B cell (primary cell): ENCODE measurements at regions not wholly inside any gene's neighbourhood (a gene's known extent, or its start where the extent isn't known, plus 50 kb on each side); places are given as distances from the start of the nearest gene placed in this dataset.

Experiments used
- ATAC-seq: fragments of 200-7000 bp; cut with Tn5 transposase; one replicate; pipeline ENCODE4 v1.10.0; 2021; ENCODE audit warnings: low read depth, mild to moderate bottlenecking, moderate number of reproducible peaks, moderate library complexity
- CTCF ChIA-PET: fragments of 350-600 bp; sonication (Branson Sonifier 250); formaldehyde crosslinking; loops from one replicate; lab custom pipeline; 2021; ENCODE audit warnings: antibody characterized with exemption, inconsistent platforms; lab: Charles Lee
- POLR2A ChIA-PET: fragments of 350-600 bp; sonication (Branson Sonifier 250); formaldehyde crosslinking; loops from one replicate; lab custom pipeline; 2021; ENCODE audit warnings: antibody characterized with exemption; lab: Charles Lee
- DNase-seq: peaks from one replicate; pipeline ENCODE4 v3.0.0; 2013
- H2AFZ ChIP-seq: 2 replicates; pipeline ENCODE4 v1.6.1; 2012; ENCODE audit warnings: mild to moderate bottlenecking, low read depth, low read length; ENCODE audit not compliant: insufficient read depth, poor library complexity, severe bottlenecking
- H3K27ac ChIP-seq, 2 donors: 1 replicate in 1 of 2; 2 replicates in 1 of 2; pipeline ENCODE4 v1.5.1; 2012 to 2013; ENCODE audit warnings: low read length in 2 of 2, mild to moderate bottlenecking in 2 of 2, moderate library complexity in 1 of 2
- H3K27me3 ChIP-seq, 4 experiments: fragments of 200-600 bp in 1 of 4; sonication (generic) in 1 of 4; replicated peaks in 1 of 4; 1 replicate in 2 of 4; 2 replicates in 2 of 4; pipeline versions ENCODE4 v1.6.1 to v1.7.0; 2013 to 2016; ENCODE audit warnings: low read length in 3 of 4, mild to moderate bottlenecking in 2 of 4, mixed read lengths in 1 of 4, moderate library complexity in 1 of 4; ENCODE audit not compliant: insufficient read depth in 4 of 4, control insufficient read depth in 3 of 4; ENCODE audit errors: control extremely low read depth in 1 of 4
- H3K36me3 ChIP-seq, 2 experiments: replicated peaks in 1 of 2; 1 replicate in 1 of 2; 2 replicates in 1 of 2; pipeline versions ENCODE4 v1.6.1 to v1.7.1; 2013; ENCODE audit warnings: low read length in 1 of 2; ENCODE audit not compliant: insufficient read depth in 2 of 2, control insufficient read depth in 1 of 2; ENCODE audit errors: control extremely low read depth in 1 of 2, extremely low read depth in 1 of 2
- H3K4me1 ChIP-seq, 2 donors: fragments of 200-600 bp in 1 of 2; sonication (generic) in 1 of 2; 1 replicate in 1 of 2; 2 replicates in 1 of 2; pipeline versions ENCODE4 v1.5.1 to v1.6.1; 2013 to 2017; ENCODE audit warnings: low read length in 2 of 2; ENCODE audit not compliant: control insufficient read depth in 2 of 2, insufficient read depth in 2 of 2
- H3K4me2 ChIP-seq: replicated peaks from 2 replicates; pipeline ENCODE3; 2012; ENCODE audit warnings: mild to moderate bottlenecking, low read depth, low read length; ENCODE audit not compliant: poor library complexity, severe bottlenecking
- H3K4me3 ChIP-seq, 5 experiments: fragments of 200-600 bp in 1 of 5; sonication (generic) in 1 of 5; 1 replicate in 3 of 5; 2 replicates in 2 of 5; pipeline versions ENCODE4 v1.5.1 to v1.7.0; 2011 to 2016; ENCODE audit warnings: low read length in 4 of 5, mild to moderate bottlenecking in 4 of 5, low read depth in 2 of 5, control low read depth in 1 of 5, moderate library complexity in 1 of 5; ENCODE audit not compliant: insufficient read depth in 1 of 5; ENCODE audit errors: control extremely low read depth in 1 of 5, extremely low read depth in 1 of 5
- H3K79me2 ChIP-seq: fragments of 200-600 bp; sonication (generic); one replicate; pipeline ENCODE4 v1.6.0; 2016; ENCODE audit warnings: low read length; ENCODE audit not compliant: control insufficient read depth, insufficient read depth
- H3K9ac ChIP-seq: fragments of 200-600 bp; sonication (generic); 2 replicates; pipeline ENCODE4 v1.6.1; 2017; ENCODE audit warnings: mild to moderate bottlenecking, low read length, moderate library complexity
- H3K9me3 ChIP-seq, 3 donors: one replicate each; pipeline versions ENCODE4 v1.6.1 to v1.7.1; 2013; ENCODE audit warnings: low read length in 2 of 3; ENCODE audit not compliant: control insufficient read depth in 2 of 3, insufficient read depth in 1 of 3; ENCODE audit errors: control extremely low read depth in 1 of 3
- H4K20me1 ChIP-seq: 2 replicates; pipeline ENCODE4 v1.6.0; 2012; ENCODE audit warnings: mild to moderate bottlenecking, low read length; ENCODE audit not compliant: insufficient read depth, control insufficient read depth, poor library complexity, severe bottlenecking
- H3K27ac Mint-ChIP-seq: one replicate; pipeline ENCODE4 v1.8.0; 2021; ENCODE audit warnings: mixed read lengths
- H3K27me3 Mint-ChIP-seq: one replicate; pipeline ENCODE4 v1.8.0; 2021; ENCODE audit warnings: mixed read lengths
- H3K4me1 Mint-ChIP-seq: one replicate; pipeline ENCODE4 v1.8.0; 2021; ENCODE audit warnings: mixed read lengths
- H3K4me3 Mint-ChIP-seq: one replicate; pipeline ENCODE4 v1.8.0; 2021; ENCODE audit warnings: mixed read lengths
- H3K9me3 Mint-ChIP-seq: one replicate; pipeline ENCODE4 v1.8.0; 2022; ENCODE audit warnings: mixed read lengths; ENCODE audit not compliant: insufficient read depth
- CTCF ChIP-seq: fragments of 200-600 bp; IDR thresholded peaks from one replicate; pipeline ENCODE4 v1.8.0; 2022; ENCODE audit warnings: antibody characterized with exemption, mild to moderate bottlenecking
- EZH2 ChIP-seq: IDR thresholded peaks from 2 replicates; pipeline ENCODE4 v1.6.1; 2012; ENCODE audit warnings: borderline replicate concordance, low read depth, mild to moderate bottlenecking, moderate library complexity, low read length; ENCODE audit not compliant: insufficient read depth, poor library complexity, severe bottlenecking
- WGBS: methylation state at CpG from one replicate; pipeline ENCODE4 v1.1.5; 2013; ENCODE audit warnings: missing lambda C conversion rate; ENCODE audit not compliant: insufficient coverage; 5-methylcytosine and 5-hydroxymethylcytosine counted together
- intact Hi-C: fragments of 100-400 bp; cut with micrococcal nuclease; formaldehyde crosslinking; loops from one replicate; pipeline ENCODE4 v1.10.0; 2022

GRCh38 chr16:52293204-52293603 lies 253.7 kb downstream of the TOX3 start:
- Histone ChIP-seq H3K27me3 (no peaks in the 10 kb centered on the region), H4K20me1 (no peaks in the 10 kb centered on the region), H3K9ac (no peak overlapping the region), H3K4me3 (no peak overlapping the region), H2AFZ (no peak overlapping the region), H3K79me2 (no peaks in the 10 kb centered on the region), H3K36me3 (no peaks in the 10 kb centered on the region), H3K9me3 (peaks cover 0 to 4% (median 0%) of the 10 kb centered on the region in 3 donors), H3K27ac (no peak overlapping the region), H3K4me1 (no peaks in the 10 kb centered on the region), H3K4me2 (no peak overlapping the region)
- no peaks in the 10 kb centered on the region for H3K9me3 Mint-ChIP-seq
- no peaks in the 10 kb centered on the region for H3K27me3 Mint-ChIP-seq
- no peak for ATAC-seq
- 78% methylated on average over 1 of the region's 2 CpGs for WGBS
- H3K4me1 Mint-ChIP-seq: no peaks in the 10 kb centered on the region
- CTCF ChIA-PET: no interaction called here
- intact Hi-C loops: no loop called here
- POLR2A ChIA-PET: no interaction called here
- H3K4me3 Mint-ChIP-seq: no peak overlapping the region
- DNase-seq: no peak
- TF ChIP-seq EZH2 (no peak), CTCF (no peak)
- H3K27ac Mint-ChIP-seq: no peak overlapping the region

GRCh38 chr16:52283584-52284375 lies 263.2 kb downstream of the TOX3 start:
- ChIA-PET CTCF (no interaction called here), POLR2A (no interaction called here)
- no peaks in the 10 kb centered on the region for H3K79me2 ChIP-seq
- H3K27me3 Mint-ChIP-seq: no peaks in the 10 kb centered on the region
- H3K27ac ChIP-seq: no peak overlapping the region
- H3K9me3 Mint-ChIP-seq: peaks cover 4% of the 10 kb centered on the region
- DNase-seq: no peak
- intact Hi-C loops: no loop called here
- H3K36me3 ChIP-seq: no peaks in the 10 kb centered on the region
- H3K27ac Mint-ChIP-seq: no peak overlapping the region
- H3K4me3 Mint-ChIP-seq: no peak overlapping the region
- peaks cover 0 to 7% (median 0%) of the 10 kb centered on the region in 3 donors for H3K9me3 ChIP-seq
- WGBS: 80% methylated on average over 1 of the region's 4 CpGs
- no peak overlapping the region for H3K4me2 ChIP-seq
- H4K20me1 ChIP-seq: no peaks in the 10 kb centered on the region
- ATAC-seq: no peak
- TF ChIP-seq EZH2 (no peak), CTCF (no peak)
- no peaks in the 10 kb centered on the region for H3K4me1 ChIP-seq
- H3K4me3 ChIP-seq: no peak overlapping the region
- no peaks in the 10 kb centered on the region for H3K4me1 Mint-ChIP-seq
- no peak overlapping the region for H2AFZ ChIP-seq
- H3K9ac ChIP-seq: no peak overlapping the region
- no peaks in the 10 kb centered on the region for H3K27me3 ChIP-seq
